ENCODE measurements at regions not wholly inside any gene's neighbourhood (a gene's known extent, or its start where the extent isn't known, plus 50 kb on each side); places are given as distances from the start of the nearest gene placed in this dataset.

DNA sequence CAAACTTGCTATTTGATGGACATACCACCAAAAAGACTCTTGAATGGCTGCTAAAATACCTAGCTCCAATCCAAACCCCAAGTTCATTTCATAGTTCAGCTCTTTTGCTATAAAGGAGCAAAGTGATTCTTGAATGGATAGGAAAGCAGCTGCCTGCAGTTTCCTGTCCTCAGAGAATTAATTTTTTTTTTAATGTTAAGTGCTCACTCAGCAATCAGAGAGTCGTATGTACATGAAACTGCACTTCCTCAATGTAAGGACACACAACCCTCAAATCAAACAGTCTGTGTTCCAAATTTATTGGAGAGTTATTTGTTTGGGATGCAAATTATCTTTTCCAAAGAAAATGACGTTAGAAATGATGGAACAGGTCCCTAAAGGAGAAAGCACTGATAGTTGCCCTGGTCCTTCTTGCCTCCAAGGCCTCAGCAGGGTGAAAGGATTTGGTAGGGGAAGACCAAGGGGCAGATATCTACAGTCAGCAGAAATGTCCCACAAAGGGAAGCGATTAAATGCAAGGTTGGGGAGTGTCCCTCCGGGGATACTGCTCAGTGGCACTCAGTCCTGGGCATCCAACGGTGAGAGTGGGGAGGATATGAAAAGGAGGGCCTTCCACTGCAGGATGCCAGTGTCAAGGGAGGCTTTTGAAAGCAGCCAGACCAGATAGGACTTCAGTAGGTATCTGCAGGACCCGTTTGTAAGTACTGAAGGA, 67.2 kb upstream of the RASGEF1B start:
- no peak overlapping the region for H3K4me3 ChIP-seq (replicated peaks; ENCODE audit: low read depth, low read length)
- no peak for DNase-seq (ENCODE audit: extremely low read depth, low read depth)
- no peak for TF ChIP-seq CTCF (IDR thresholded peaks at IDR 0.05; ENCODE audit: low read depth, low read length, missing control alignments)

DNA sequence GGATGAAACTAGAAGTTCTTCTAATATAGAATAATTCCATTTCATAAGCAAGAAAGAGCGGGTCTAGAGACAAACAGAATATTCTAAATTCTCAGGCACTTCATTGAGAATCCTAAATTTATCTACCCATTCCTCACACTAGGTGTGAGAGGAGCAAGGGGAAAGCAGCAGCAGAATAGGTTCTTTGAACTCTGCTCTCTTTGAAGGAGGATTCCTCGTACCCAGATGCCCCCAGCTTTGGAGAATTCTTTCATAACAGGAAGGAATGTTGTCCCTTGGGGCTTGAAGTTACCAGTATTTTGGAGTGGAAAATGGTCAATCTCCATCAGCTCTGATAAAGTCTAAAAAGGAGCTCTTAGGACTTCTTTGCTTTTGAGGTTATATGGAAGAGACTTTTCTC, 59.7 kb upstream of the RASGEF1B start:
- TF ChIP-seq CTCF (IDR thresholded peaks at IDR 0.05; ENCODE audit: low read depth, low read length, missing control alignments): no peak
- no peak overlapping the region for H3K4me3 ChIP-seq (replicated peaks; ENCODE audit: low read depth, low read length)
- DNase-seq (ENCODE audit: extremely low read depth, low read depth): no peak

DNA sequence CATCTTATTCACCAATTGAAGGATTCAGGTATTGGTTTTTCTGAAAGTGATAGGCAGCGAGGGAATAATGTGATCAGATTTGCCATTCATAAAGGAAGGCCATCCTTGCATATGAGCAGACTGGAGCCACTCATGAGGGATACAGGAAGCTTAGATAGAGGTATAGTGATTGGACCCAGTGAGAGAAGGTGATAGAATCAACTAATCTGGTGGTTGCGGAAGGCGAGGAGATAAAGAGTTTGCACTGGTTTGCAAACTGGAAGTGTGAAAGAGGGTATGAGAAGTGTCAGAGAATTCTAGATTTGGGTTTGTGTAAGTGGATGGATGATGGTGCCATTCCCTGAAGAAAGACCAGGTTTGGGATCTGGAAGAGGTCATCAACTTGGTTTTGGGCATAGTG, 57.3 kb upstream of the RASGEF1B start:
- no peak overlapping the region for H3K4me3 ChIP-seq (replicated peaks; ENCODE audit: low read depth, low read length)
- no peak for TF ChIP-seq CTCF (IDR thresholded peaks at IDR 0.05; ENCODE audit: low read depth, low read length, missing control alignments)
- no peak for DNase-seq (ENCODE audit: extremely low read depth, low read depth)

- H3K4me3 ChIP-seq (replicated peaks; ENCODE audit: low read depth, low read length): no peak overlapping the region
- no peak for DNase-seq (ENCODE audit: extremely low read depth, low read depth)
- TF ChIP-seq CTCF (IDR thresholded peaks at IDR 0.05; ENCODE audit: low read depth, low read length, missing control alignments): no peak
Observed at GRCh38 chr4:81528200-81528599, 56.5 kb upstream of the RASGEF1B start.

DNA sequence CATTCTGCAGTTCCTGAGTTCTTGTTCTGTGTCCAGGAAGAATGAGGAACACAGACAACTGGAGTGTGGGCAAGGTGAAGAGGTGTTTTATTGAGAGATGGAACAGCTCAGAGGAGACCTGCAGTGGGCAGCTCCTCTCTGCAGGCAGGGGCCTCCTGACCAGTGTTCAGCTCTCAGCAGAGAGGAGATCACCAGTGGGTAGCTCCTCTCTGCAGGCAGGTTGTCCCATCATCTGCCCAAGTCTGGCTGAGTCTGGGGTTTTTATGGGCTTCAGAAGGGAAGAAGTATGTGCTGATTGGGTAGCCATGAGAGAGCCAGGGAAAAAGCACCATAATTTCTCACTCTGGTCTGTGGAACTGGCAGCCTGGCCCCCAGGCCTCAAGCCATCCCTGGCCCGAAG, 56.0 kb upstream of the RASGEF1B start:
- no peak for TF ChIP-seq CTCF (IDR thresholded peaks at IDR 0.05; ENCODE audit: low read depth, low read length, missing control alignments)
- no peak overlapping the region for H3K4me3 ChIP-seq (replicated peaks; ENCODE audit: low read depth, low read length)
- DNase-seq (ENCODE audit: extremely low read depth, low read depth): no peak

DNA sequence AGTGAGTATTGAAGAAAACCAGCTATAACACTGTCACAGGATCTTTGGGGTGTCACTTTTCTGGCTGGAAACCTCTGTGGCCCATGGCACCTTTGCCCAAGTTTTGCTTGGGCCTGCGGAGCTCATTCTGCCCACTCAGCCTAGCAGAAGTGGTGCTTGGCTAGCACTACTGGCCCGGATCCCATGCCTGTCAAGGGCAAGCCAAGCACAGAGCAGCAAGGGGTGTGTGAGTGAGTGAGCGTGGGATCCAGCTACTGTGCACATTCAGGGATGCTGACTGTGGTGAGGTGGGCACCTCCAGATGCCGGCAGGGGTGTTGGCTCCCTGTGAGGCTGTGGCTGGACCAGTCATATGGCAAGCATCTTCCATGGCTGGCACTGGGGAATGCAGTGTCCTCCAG, 55.4 kb upstream of the RASGEF1B start:
- TF ChIP-seq CTCF (IDR thresholded peaks at IDR 0.05; ENCODE audit: low read depth, low read length, missing control alignments): no peak
- no peak for DNase-seq (ENCODE audit: extremely low read depth, low read depth)
- no peak overlapping the region for H3K4me3 ChIP-seq (replicated peaks; ENCODE audit: low read depth, low read length)

DNA sequence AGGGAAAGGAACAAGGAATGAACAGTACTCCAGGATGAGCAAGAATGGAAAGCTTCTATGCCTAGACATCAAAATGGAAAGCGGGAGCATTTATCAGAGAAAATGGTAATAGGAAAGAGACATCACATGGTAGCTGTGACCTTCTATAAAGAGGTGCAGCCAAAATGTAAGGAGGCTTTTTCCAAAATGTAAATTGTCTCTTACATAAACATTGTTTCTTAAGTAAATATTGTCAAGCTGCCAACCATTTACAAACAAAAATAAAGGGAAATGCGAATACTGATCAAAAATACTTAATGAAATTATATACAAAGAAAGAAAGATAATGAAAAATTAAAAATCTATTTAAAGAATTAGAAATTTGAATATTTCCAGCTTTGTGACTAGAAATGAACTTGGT, 55.0 kb upstream of the RASGEF1B start:
- no peak for DNase-seq (ENCODE audit: extremely low read depth, low read depth)
- H3K4me3 ChIP-seq (replicated peaks; ENCODE audit: low read depth, low read length): no peak overlapping the region
- TF ChIP-seq CTCF (IDR thresholded peaks at IDR 0.05; ENCODE audit: low read depth, low read length, missing control alignments): no peak
